ENCODE measurements at regions not wholly inside any gene's neighbourhood (a gene's known extent, or its start where the extent isn't known, plus 50 kb on each side); places are given as distances from the start of the nearest gene placed in this dataset.

DNA sequence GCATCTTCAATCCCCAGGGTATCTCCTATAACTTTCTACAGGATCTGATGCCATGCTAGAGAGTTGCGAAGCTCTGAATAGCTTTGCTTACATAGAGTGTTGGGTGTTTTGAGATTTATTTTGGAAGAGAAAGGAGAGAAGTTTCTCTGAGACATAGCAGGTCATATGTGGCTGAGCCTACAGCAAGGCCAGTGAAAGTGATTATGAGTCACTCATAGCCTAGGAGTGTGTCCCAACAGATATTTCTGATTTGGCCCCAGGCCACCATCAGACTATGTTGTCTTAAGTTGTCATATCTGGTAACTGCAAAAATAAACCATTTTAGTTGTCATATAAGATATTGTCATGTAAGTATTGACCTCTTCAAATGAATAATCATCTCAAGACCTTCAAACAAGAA is 132.0 kb upstream of the RAI14 start:
- no peaks in the 10 kb centered on the region for H3F3A ChIP-seq (ENCODE audit: insufficient read depth, low read length, poor library complexity, severe bottlenecking)
- H3K4me3 ChIP-seq (ENCODE audit: low read length): no peak overlapping the region
- H3K27ac ChIP-seq (ENCODE audit: low read length): no peak overlapping the region
- no peak overlapping the region for H2AFZ ChIP-seq (ENCODE audit: low read depth, low read length)
- no peak for TF ChIP-seq MXI1 (conservative IDR thresholded peaks at IDR 0.05; ENCODE audit: poor library complexity, severe bottlenecking)
- TF ChIP-seq, protein P1, sequence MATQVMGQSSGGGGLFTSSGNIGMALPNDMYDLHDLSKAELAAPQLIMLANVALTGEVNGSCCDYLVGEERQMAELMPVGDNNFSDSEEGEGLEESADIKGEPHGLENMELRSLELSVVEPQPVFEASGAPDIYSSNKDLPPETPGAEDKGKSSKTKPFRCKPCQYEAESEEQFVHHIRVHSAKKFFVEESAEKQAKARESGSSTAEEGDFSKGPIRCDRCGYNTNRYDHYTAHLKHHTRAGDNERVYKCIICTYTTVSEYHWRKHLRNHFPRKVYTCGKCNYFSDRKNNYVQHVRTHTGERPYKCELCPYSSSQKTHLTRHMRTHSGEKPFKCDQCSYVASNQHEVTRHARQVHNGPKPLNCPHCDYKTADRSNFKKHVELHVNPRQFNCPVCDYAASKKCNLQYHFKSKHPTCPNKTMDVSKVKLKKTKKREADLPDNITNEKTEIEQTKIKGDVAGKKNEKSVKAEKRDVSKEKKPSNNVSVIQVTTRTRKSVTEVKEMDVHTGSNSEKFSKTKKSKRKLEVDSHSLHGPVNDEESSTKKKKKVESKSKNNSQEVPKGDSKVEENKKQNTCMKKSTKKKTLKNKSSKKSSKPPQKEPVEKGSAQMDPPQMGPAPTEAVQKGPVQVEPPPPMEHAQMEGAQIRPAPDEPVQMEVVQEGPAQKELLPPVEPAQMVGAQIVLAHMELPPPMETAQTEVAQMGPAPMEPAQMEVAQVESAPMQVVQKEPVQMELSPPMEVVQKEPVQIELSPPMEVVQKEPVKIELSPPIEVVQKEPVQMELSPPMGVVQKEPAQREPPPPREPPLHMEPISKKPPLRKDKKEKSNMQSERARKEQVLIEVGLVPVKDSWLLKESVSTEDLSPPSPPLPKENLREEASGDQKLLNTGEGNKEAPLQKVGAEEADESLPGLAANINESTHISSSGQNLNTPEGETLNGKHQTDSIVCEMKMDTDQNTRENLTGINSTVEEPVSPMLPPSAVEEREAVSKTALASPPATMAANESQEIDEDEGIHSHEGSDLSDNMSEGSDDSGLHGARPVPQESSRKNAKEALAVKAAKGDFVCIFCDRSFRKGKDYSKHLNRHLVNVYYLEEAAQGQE (IDR thresholded peaks at IDR 0.05; ENCODE audit: borderline replicate concordance): no peak
- TF ChIP-seq EP300 (conservative IDR thresholded peaks at IDR 0.05; ENCODE audit: poor library complexity, severe bottlenecking): no peak
- no peak for TF ChIP-seq RAD21 (conservative IDR thresholded peaks at IDR 0.05)
- TF ChIP-seq POLR2AphosphoS5 (IDR thresholded peaks at IDR 0.05): no peak
- TF ChIP-seq EZH2 (IDR thresholded peaks at IDR 0.05; ENCODE audit: borderline replicate concordance, insufficient read depth, low read length, poor library complexity, severe bottlenecking): no peak
- TF ChIP-seq, protein P2, sequence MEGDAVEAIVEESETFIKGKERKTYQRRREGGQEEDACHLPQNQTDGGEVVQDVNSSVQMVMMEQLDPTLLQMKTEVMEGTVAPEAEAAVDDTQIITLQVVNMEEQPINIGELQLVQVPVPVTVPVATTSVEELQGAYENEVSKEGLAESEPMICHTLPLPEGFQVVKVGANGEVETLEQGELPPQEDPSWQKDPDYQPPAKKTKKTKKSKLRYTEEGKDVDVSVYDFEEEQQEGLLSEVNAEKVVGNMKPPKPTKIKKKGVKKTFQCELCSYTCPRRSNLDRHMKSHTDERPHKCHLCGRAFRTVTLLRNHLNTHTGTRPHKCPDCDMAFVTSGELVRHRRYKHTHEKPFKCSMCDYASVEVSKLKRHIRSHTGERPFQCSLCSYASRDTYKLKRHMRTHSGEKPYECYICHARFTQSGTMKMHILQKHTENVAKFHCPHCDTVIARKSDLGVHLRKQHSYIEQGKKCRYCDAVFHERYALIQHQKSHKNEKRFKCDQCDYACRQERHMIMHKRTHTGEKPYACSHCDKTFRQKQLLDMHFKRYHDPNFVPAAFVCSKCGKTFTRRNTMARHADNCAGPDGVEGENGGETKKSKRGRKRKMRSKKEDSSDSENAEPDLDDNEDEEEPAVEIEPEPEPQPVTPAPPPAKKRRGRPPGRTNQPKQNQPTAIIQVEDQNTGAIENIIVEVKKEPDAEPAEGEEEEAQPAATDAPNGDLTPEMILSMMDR (IDR thresholded peaks at IDR 0.05; ENCODE audit: poor library complexity, severe bottlenecking): no peak
- no peak for TF ChIP-seq TAF1 (IDR thresholded peaks at IDR 0.05; ENCODE audit: low read depth)
- no peak for TF ChIP-seq SMC3 (conservative IDR thresholded peaks at IDR 0.05; ENCODE audit: poor library complexity)
- no peaks in the 10 kb centered on the region for H3K27me3 ChIP-seq (ENCODE audit: insufficient read depth, low read depth, low read length)
- H3K36me3 ChIP-seq (ENCODE audit: insufficient read depth, low read length): no peaks in the 10 kb centered on the region
- no peak overlapping the region for H3K4me2 ChIP-seq (ENCODE audit: low read length)
- H4K20me1 ChIP-seq (ENCODE audit: insufficient read depth): no peaks in the 10 kb centered on the region
- H3K9me3 ChIP-seq (ENCODE audit: low read length): no peaks in the 10 kb centered on the region
- H3K9me2 ChIP-seq (ENCODE audit: insufficient read depth, low read length): no peaks in the 10 kb centered on the region
- H3K79me2 ChIP-seq (replicated peaks; ENCODE audit: insufficient read depth, low read length): no peaks in the 10 kb centered on the region
- no peak overlapping the region for H3K9ac ChIP-seq (ENCODE audit: low read length)

DNA sequence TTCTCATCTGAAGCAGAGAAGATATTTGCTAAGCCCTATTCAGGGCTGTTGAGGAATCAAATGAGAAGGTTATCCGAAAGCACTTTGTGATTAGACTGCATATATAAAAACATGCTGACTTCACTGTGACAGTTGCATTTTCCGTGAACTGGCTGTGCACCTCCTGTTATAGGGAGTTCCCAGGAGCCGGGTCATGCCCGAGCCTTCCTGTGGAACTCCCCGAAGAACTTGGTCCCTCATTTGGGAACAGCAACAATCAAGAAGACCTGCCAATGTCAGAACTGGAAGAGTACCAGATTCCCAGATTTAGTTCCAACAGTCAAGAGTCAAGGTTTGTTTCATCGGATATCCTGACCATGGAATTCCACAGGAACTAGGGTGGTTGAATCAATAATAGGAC is 130.4 kb upstream of the RAI14 start:
- no peak for TF ChIP-seq POLR2AphosphoS5 (IDR thresholded peaks at IDR 0.05)
- TF ChIP-seq SMC3 (conservative IDR thresholded peaks at IDR 0.05; ENCODE audit: poor library complexity): no peak
- TF ChIP-seq EP300 (conservative IDR thresholded peaks at IDR 0.05; ENCODE audit: poor library complexity, severe bottlenecking): no peak

More for the DNA sequence above, 130.4 kb upstream of the RAI14 start:
- H3K9me2 ChIP-seq (ENCODE audit: insufficient read depth, low read length): no peaks in the 10 kb centered on the region
- H2AFZ ChIP-seq (ENCODE audit: low read depth, low read length): no peak overlapping the region
- H3K79me2 ChIP-seq (replicated peaks; ENCODE audit: insufficient read depth, low read length): no peaks in the 10 kb centered on the region
- H3K27me3 ChIP-seq (ENCODE audit: insufficient read depth, low read depth, low read length): no peaks in the 10 kb centered on the region
- H3K9ac ChIP-seq (ENCODE audit: low read length): no peak overlapping the region
- H3K4me3 ChIP-seq (ENCODE audit: low read length): no peak overlapping the region
- H4K20me1 ChIP-seq (ENCODE audit: insufficient read depth): no peaks in the 10 kb centered on the region
- no peaks in the 10 kb centered on the region for H3K36me3 ChIP-seq (ENCODE audit: insufficient read depth, low read length)
- no peaks in the 10 kb centered on the region for H3K9me3 ChIP-seq (ENCODE audit: low read length)
- no peak overlapping the region for H3K4me2 ChIP-seq (ENCODE audit: low read length)
- no peaks in the 10 kb centered on the region for H3F3A ChIP-seq (ENCODE audit: insufficient read depth, low read length, poor library complexity, severe bottlenecking)
- H3K27ac ChIP-seq (ENCODE audit: low read length): no peak overlapping the region

All from neural cell (in vitro differentiated cells).